MG63 (cell line): ENCODE measurements at regions not wholly inside any gene's neighbourhood (a gene's known extent, or its start where the extent isn't known, plus 50 kb on each side); places are given as distances from the start of the nearest gene placed in this dataset.
A peak's percentile ranks its signal among the peaks of the same experiment; 100 is the strongest.

Source experiments
- DNase-seq: peaks from one replicate; pipeline ENCODE4 v3.0.0-alpha.2; 2020
- H3K27me3 ChIP-seq: fragments of 250-450 bp; sonication (Bioruptor Pico); 2 replicates; pipeline ENCODE4 v1.5.1; 2020; ENCODE audit warnings: mild to moderate bottlenecking, moderate library complexity
- H3K36me3 ChIP-seq: fragments of 250-450 bp; sonication (Bioruptor Pico); 2 replicates; pipeline ENCODE4 v1.5.1; 2020; ENCODE audit warnings: mild to moderate bottlenecking, moderate library complexity
- H3K4me3 ChIP-seq: fragments of 250-450 bp; sonication (Bioruptor Pico); 2 replicates; pipeline ENCODE4 v1.5.1; 2020; ENCODE audit warnings: mild to moderate bottlenecking, moderate library complexity
- H3K9me3 ChIP-seq: fragments of 250-450 bp; sonication (Bioruptor Pico); 2 replicates; pipeline ENCODE4 v1.5.1; 2020; ENCODE audit warnings: mild to moderate bottlenecking, moderate library complexity

DNA sequence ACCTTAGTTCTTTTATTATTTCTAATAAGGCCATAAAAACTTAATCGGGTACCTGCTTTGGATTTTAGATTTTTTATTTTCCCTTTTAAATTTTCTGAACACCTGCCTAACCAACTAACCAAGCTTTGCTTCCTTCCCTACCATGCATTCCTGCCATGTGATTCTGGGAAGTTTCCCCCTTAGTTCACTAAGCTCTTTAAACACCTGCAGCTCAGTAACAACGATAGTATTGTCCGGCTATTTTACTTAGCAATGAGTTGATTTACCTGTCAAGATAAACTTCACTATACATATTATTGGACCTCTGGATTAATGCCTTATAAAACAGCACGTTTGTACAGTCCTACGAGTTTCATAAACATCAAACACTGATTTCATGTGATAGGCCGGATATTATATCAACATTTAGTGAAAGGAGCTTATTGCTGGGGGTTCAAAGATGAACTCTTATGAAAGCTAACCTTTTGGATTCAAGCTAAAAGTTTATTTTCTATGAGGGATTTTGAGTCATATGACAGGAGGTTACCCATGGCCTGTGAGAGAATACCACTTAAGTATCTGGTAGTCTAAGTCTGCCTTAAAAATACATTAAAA lies 81.0 kb upstream of the STARD13 start:
- DNase-seq, result no peak

GRCh38 chr13:33367171-33367895 lies 81.8 kb upstream of the STARD13 start:
- DNase-seq, result no peak
- H3K27me3 ChIP-seq, result no peaks in the 10 kb centered on the region
- no peaks in the 10 kb centered on the region for H3K9me3 ChIP-seq
- H3K4me3 ChIP-seq, result no peak overlapping the region
- no peaks in the 10 kb centered on the region for H3K36me3 ChIP-seq

More for the DNA sequence above, 81.0 kb upstream of the STARD13 start:
- Histone ChIP-seq H3K27me3 (no peaks in the 10 kb centered on the region), H3K36me3 (no peaks in the 10 kb centered on the region), H3K4me3 (no peak overlapping the region), H3K9me3 (no peaks in the 10 kb centered on the region)

DNA sequence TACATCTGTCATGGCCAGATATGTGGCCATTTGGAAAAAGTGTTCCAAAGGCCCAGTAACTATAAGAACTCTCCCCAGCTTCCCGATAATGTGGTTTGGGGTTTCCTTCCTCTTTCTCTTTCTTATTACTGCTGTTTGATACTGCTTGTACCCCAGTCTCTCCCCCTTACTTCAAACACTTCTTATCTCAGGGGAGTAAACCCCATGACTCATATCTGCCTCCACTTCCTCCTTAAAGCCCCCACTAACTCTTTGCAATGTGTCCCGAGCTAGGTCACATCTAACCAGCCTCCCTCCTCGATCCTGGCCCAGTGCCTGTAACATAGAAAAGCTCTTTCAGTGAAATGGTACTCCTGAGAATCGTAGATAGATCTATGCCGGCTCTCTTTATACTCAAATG lies 82.4 kb upstream of the STARD13 start:
- DNase-seq, result no peak
- Histone ChIP-seq H3K36me3 (no peaks in the 10 kb centered on the region), H3K9me3 (no peaks in the 10 kb centered on the region), H3K27me3 (no peaks in the 10 kb centered on the region), H3K4me3 (no peak overlapping the region)

- no peak for DNase-seq
- no peaks in the 10 kb centered on the region for H3K27me3 ChIP-seq
- H3K4me3 ChIP-seq, result no peak overlapping the region
- no peaks in the 10 kb centered on the region for H3K36me3 ChIP-seq
- H3K9me3 ChIP-seq, result no peaks in the 10 kb centered on the region
These were observed 83.5 kb upstream of the STARD13 start for GRCh38 chr13:33369073-33369472.

GRCh38 chr13:33372251-33372919 lies 86.8 kb upstream of the STARD13 start:
- no peaks in the 10 kb centered on the region for H3K9me3 ChIP-seq
- no peak overlapping the region for H3K4me3 ChIP-seq
- H3K36me3 ChIP-seq, result no peaks in the 10 kb centered on the region
- H3K27me3 ChIP-seq, result no peaks in the 10 kb centered on the region
- no peak for DNase-seq

- H3K27me3 ChIP-seq, result no peaks in the 10 kb centered on the region
- DNase-seq, result no peak
- H3K9me3 ChIP-seq, result no peaks in the 10 kb centered on the region
- H3K4me3 ChIP-seq, result no peak overlapping the region
- no peaks in the 10 kb centered on the region for H3K36me3 ChIP-seq
These were observed 88.1 kb upstream of the STARD13 start for GRCh38 chr13:33373624-33374023.

DNA sequence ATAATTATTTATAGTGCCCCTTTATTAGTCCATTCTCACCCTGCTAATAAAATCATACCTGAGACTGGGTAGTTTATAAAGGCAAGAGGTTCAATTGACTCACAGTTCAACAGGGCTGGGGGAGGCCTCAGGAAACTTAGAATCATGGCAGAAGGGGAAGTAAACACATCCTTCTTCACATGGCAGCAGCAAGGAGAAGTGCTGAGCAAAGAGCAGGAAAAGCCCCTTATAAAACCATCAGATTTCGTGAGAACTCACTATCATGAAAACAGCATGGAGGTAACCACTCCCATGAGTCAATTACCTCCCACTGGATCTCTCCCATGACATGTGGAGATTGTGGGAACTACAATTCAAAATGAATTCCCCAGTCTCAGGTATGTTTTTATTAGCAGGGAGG lies 89.9 kb upstream of the STARD13 start:
- no peaks in the 10 kb centered on the region for H3K27me3 ChIP-seq
- no peaks in the 10 kb centered on the region for H3K36me3 ChIP-seq
- no peak overlapping the region for H3K4me3 ChIP-seq
- H3K9me3 ChIP-seq, result no peaks in the 10 kb centered on the region
- DNase-seq, result no peak

GRCh38 chr13:33376212-33376611 lies 90.7 kb upstream of the STARD13 start:
- Histone ChIP-seq H3K36me3 (no peaks in the 10 kb centered on the region), H3K9me3 (no peaks in the 10 kb centered on the region), H3K27me3 (no peaks in the 10 kb centered on the region), H3K4me3 (no peak overlapping the region)
- DNase-seq, result no peak

GRCh38 chr13:33377411-33377810 lies 91.9 kb upstream of the STARD13 start:
- Histone ChIP-seq H3K36me3 (no peaks in the 10 kb centered on the region), H3K27me3 (no peaks in the 10 kb centered on the region), H3K9me3 (no peaks in the 10 kb centered on the region), H3K4me3 (no peak overlapping the region)
- no peak for DNase-seq

DNA sequence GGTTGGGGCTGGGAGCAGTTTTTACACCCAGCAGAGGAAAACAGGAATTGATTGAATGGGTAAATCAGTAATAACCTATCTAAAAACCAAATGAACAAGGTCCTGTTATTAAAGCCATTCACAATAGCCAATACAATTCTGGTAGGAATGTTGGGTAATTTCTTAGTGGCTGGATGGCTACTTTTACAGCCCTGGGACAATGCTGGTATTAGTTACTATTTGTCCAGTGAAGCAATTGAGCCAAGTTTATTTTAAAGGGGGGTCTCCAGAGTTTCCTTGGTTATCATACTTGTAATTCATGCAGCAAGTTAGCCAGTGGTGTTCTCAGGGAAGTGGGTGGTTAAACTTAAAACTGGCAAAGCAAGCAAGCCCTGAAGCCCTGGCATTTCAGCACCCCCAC lies 92.3 kb upstream of the STARD13 start:
- Histone ChIP-seq H3K27me3 (no peaks in the 10 kb centered on the region), H3K36me3 (no peaks in the 10 kb centered on the region), H3K4me3 (no peak overlapping the region), H3K9me3 (no peaks in the 10 kb centered on the region)
- no peak for DNase-seq

- no peak for DNase-seq
- H3K36me3 ChIP-seq, result no peaks in the 10 kb centered on the region
These were observed 94.1 kb upstream of the STARD13 start for GRCh38 chr13:33379608-33380007.

DNA sequence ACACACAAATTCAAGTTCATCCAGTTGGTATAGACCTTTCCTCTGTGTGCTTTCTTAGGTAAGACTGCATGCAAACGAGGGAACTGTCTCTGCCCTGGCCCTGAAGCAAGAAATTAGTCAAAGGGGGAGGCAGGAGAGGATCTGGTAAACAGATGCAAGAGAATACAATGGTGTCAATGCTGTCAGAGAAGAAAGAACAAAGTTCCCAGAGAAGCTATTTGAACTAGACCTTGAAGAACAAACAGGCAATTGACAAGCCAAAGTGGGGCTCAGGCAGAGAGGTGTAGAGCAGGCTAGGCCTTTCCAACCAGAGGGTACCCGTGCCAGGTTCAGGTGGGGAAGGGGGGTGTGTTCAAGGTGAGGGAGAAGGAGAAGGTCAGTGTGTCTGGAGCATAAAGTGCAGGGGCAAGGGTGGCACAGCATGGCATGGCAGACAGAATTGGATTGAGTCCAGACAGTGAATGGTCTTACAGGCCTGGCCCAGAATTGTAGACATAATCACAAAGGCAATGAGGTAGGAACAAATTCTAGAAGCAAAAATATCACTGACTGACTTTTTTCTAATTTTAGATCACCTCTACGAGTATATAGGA lies 95.0 kb upstream of the STARD13 start:
- Histone ChIP-seq H3K9me3 (no peaks in the 10 kb centered on the region), H3K27me3 (no peaks in the 10 kb centered on the region), H3K36me3 (no peaks in the 10 kb centered on the region), H3K4me3 (no peak overlapping the region)
- no peak for DNase-seq

More at GRCh38 chr13:33379608-33380007, 94.1 kb upstream of the STARD13 start:
- Histone ChIP-seq H3K4me3 (no peak overlapping the region), H3K27me3 (no peaks in the 10 kb centered on the region), H3K9me3 (no peaks in the 10 kb centered on the region)

GRCh38 chr13:33381180-33381579 lies 95.6 kb upstream of the STARD13 start:
- no peak for DNase-seq
- no peaks in the 10 kb centered on the region for H3K36me3 ChIP-seq
- H3K27me3 ChIP-seq, result no peaks in the 10 kb centered on the region
- H3K9me3 ChIP-seq, result no peaks in the 10 kb centered on the region
- no peak overlapping the region for H3K4me3 ChIP-seq

DNA sequence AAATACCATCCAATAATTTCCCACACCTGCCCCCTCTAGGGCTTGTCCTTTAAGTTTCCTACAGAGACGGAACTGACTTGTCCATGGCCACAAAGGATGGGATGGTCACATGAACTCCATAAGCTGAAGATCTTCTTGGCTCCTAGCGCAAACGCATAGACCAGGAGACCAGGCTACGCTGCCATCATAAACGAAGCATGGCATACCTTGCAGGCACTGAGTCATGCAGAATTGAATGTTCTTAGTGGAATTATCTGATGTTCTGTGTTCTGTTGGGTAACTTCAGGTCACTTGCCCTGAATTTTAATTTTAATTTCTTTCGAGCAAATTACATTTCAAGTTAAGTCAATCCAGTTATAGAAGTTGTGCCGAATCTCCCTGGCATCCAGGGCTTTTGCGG lies 96.4 kb upstream of the STARD13 start:
- no peak for DNase-seq
- no peaks in the 10 kb centered on the region for H3K9me3 ChIP-seq
- H3K4me3 ChIP-seq, result no peak overlapping the region
- no peaks in the 10 kb centered on the region for H3K36me3 ChIP-seq
- no peaks in the 10 kb centered on the region for H3K27me3 ChIP-seq

GRCh38 chr13:33383724-33384577 lies 98.4 kb upstream of the STARD13 start:
- no peaks in the 10 kb centered on the region for H3K36me3 ChIP-seq
- no peak for DNase-seq
- H3K9me3 ChIP-seq, result no peaks in the 10 kb centered on the region
- H3K4me3 ChIP-seq, result no peak overlapping the region
- H3K27me3 ChIP-seq, result no peaks in the 10 kb centered on the region

DNA sequence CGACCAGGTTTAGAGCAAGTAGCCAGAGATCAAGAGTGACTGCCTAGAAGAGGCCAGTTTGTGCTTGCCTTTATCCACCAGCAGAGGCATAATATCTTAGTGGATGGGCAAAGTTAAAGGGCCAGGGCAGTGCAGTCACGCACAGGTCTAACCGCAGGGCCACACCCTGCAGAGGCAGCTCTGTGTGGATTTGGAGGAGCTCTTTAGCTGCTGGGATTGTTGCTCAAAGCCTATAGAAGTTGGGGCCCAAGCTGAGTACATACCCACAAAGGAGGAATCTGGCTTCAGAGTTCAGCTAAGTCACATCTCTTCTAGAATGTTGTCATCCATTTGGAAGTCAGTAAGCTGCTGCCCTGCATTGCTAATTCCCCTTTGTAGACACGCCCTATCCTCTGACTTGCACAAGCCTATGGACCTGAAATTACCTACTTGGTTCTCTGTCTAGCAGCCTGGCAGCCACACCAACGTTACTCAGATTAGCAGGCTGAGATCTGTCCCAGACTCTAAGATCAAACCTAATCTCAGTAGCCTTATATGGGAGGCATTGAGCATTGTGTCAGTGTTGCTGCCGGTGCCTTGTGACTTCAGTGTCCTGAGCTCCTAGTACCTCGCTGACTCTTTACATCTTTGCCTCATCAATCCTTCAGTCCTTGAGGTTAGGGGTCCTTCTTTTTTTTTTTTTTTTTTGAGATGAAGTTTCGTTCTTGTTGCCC lies 102.9 kb upstream of the STARD13 start:
- Histone ChIP-seq H3K36me3 (no peaks in the 10 kb centered on the region), H3K9me3 (no peaks in the 10 kb centered on the region), H3K4me3 (no peak overlapping the region), H3K27me3 (no peaks in the 10 kb centered on the region)
- peak; percentile 34 for DNase-seq
